HepG2 (cell line): ENCODE measurements at regions not wholly inside any gene's neighbourhood (a gene's known extent, or its start where the extent isn't known, plus 50 kb on each side); places are given as distances from the start of the nearest gene placed in this dataset.
"Not testable (repeated sequence)": the region's sequence is repeated elsewhere in the genome, so short reads cannot be mapped to it uniquely, and the experiment has no call there.

Source experiments
- ATAC-seq: fragments of 200-7000 bp; cut with Tn5 transposase; 3 replicates; pipeline ENCODE4 v1.9.1; 2020; ENCODE audit warnings: mild to moderate bottlenecking, moderate library complexity
- BruUV-seq: library from RNA; stranded (reverse); fragments of 400-500 nt; replicated peaks from 2 replicates; lab custom pipeline; 2021; lab: Mats Ljungman, UMichigan
- CTCF ChIA-PET: fragments of 300-600 bp; formaldehyde crosslinking; extraction: SDS; loops from one replicate; lab custom pipeline; 2021; ENCODE audit warnings: low total read pairs, inconsistent platforms, low intra/inter-chr PET ratio; lab: Yijun Ruan, JAX
- POLR2A ChIA-PET: fragments of 350-600 bp; sonication (Branson Sonifier 250); formaldehyde crosslinking; loops from one replicate; lab custom pipeline; 2020; ENCODE audit warnings: antibody characterized with exemption, inconsistent platforms; lab: Yijun Ruan, JAX
- DNase-seq: peaks from one replicate; pipeline ENCODE4 v3.0.0-alpha.2; 2015; ENCODE audit warnings: low spot score
- FAIRE-seq: peaks from 3 replicates; lab custom pipeline; 2011; peaks lifted over from hg19 to GRCh38; lab: Jason Lieb, UNC
- H2AFZ ChIP-seq: one replicate; pipeline ENCODE4 v1.6.1; 2011; ENCODE audit warnings: low read length, inconsistent platforms
- H3K27ac ChIP-seq: fragments of 300-600 bp; 3 replicates; pipeline ENCODE4 v1.8.0; 2011; ENCODE audit warnings: mixed run types, mild to moderate bottlenecking, mixed read lengths, low read length, inconsistent platforms; ENCODE audit not compliant: insufficient read depth; ENCODE audit errors: extremely low read length
- H3K27me3 ChIP-seq, 2 experiments: fragments of 200-600 bp in 1 of 2; 2 replicates in 1 of 2; 3 replicates in 1 of 2; pipeline versions ENCODE4 v1.6.0 to v1.8.0; 2011; ENCODE audit warnings: low read length in 2 of 2, mild to moderate bottlenecking in 2 of 2, moderate library complexity in 2 of 2, inconsistent platforms in 1 of 2; ENCODE audit not compliant: insufficient read depth in 2 of 2, control insufficient read depth in 1 of 2
- H3K36me3 ChIP-seq, 2 experiments: fragments of 200-600 bp in 1 of 2; replicated peaks in 1 of 2; 2 replicates in 1 of 2; 3 replicates in 1 of 2; pipeline versions ENCODE4 v1.5.1 to v1.8.0; 2011; ENCODE audit warnings: low read length in 2 of 2, inconsistent platforms in 1 of 2; ENCODE audit not compliant: insufficient read depth in 2 of 2, control insufficient read depth in 1 of 2
- H3K4me1 ChIP-seq: 2 replicates; pipeline ENCODE4 v1.5.1; 2012; ENCODE audit warnings: low read length, inconsistent platforms; ENCODE audit not compliant: insufficient read depth
- H3K4me2 ChIP-seq: 2 replicates; pipeline ENCODE4 v1.6.0; 2011; ENCODE audit warnings: low read depth, low read length, inconsistent platforms
- H3K4me3 ChIP-seq, 3 experiments: fragments of 200-600 bp in 1 of 3; sonication (generic), shearing (Covaris generic) in 1 of 3; replicated peaks in 1 of 3; 2 replicates each; pipeline ENCODE4 v1.5.1; 2011 to 2016; ENCODE audit warnings: low read length in 3 of 3, inconsistent platforms in 2 of 3, low read depth in 2 of 3, mild to moderate bottlenecking in 2 of 3, control low read depth in 1 of 3, mixed read lengths in 1 of 3; ENCODE audit not compliant: insufficient read depth in 1 of 3
- H3K79me2 ChIP-seq: one replicate; pipeline ENCODE4 v1.6.1; 2011; ENCODE audit warnings: low read length, inconsistent platforms; ENCODE audit not compliant: insufficient read depth
- H3K9ac ChIP-seq: 2 replicates; pipeline ENCODE4 v1.6.0; 2011; ENCODE audit warnings: mild to moderate bottlenecking, low read depth, low read length, inconsistent platforms; ENCODE audit not compliant: insufficient read depth
- H3K9me3 ChIP-seq: 2 replicates; pipeline ENCODE4 v1.5.1; 2012; ENCODE audit warnings: mild to moderate bottlenecking, low read length
- H4K20me1 ChIP-seq: 2 replicates; pipeline ENCODE4 v1.6.0; 2011; ENCODE audit warnings: inconsistent platforms, mild to moderate bottlenecking, low read length, moderate library complexity; ENCODE audit not compliant: insufficient read depth
- WGBS: methylation state at CpG from one replicate; pipeline ENCODE4 v1.1.6; 2017; ENCODE audit warnings: low lambda C conversion rate; 5-methylcytosine and 5-hydroxymethylcytosine counted together
- in situ Hi-C: cut with HindIII; loops from 2 replicates; pipeline ENCODE4 v1.10.0; 2017; ENCODE audit warnings: low pct_unique_long_range_greater_than_20kb; ENCODE audit not compliant: extremely low pct_ligation_motif_present
- intact Hi-C: fragments of 100-400 bp; cut with micrococcal nuclease; formaldehyde crosslinking; loops from one replicate; pipeline ENCODE4 v1.10.0; 2022; ENCODE audit not compliant: unreplicated experiment

GRCh38 chrX:63145526-63145925 lies 205.6 kb downstream of the SPIN4 start:
- H3K9me3 ChIP-seq, H3K4me3 ChIP-seq, H3K27ac ChIP-seq, H3K4me1 ChIP-seq, H3K9ac ChIP-seq, H4K20me1 ChIP-seq, intact Hi-C loops, H3K4me2 ChIP-seq, BruUV-seq, CTCF ChIA-PET, H3K36me3 ChIP-seq, H2AFZ ChIP-seq, H3K27me3 ChIP-seq, in situ Hi-C loops, H3K79me2 ChIP-seq, POLR2A ChIA-PET, DNase-seq: not testable (repeated sequence)
- WGBS = no CpG with 5 or more reads among the region's 10 CpGs
- ATAC-seq (peak; percentile 31; the same call in 2 of the 3 replicates), FAIRE-seq (peak; percentile 71)

GRCh38 chrX:63142588-63142987 lies 208.5 kb downstream of the SPIN4 start:
- H2AFZ ChIP-seq, H3K27me3 ChIP-seq, POLR2A ChIA-PET, in situ Hi-C loops, CTCF ChIA-PET, H3K4me1 ChIP-seq, intact Hi-C loops, H3K36me3 ChIP-seq, H3K4me2 ChIP-seq, H3K4me3 ChIP-seq, FAIRE-seq, ATAC-seq, H3K79me2 ChIP-seq, BruUV-seq, H3K9me3 ChIP-seq, DNase-seq, H4K20me1 ChIP-seq, H3K27ac ChIP-seq, H3K9ac ChIP-seq: not testable (repeated sequence)
- no CpG with 5 or more reads among the region's 2 CpGs for WGBS

- in situ Hi-C loops, H3K4me2 ChIP-seq, DNase-seq, BruUV-seq, ATAC-seq, POLR2A ChIA-PET, H3K9me3 ChIP-seq, H3K36me3 ChIP-seq, H3K27me3 ChIP-seq, H3K27ac ChIP-seq, H3K79me2 ChIP-seq, intact Hi-C loops, H4K20me1 ChIP-seq, H3K4me3 ChIP-seq, H2AFZ ChIP-seq, CTCF ChIA-PET, H3K4me1 ChIP-seq, FAIRE-seq, H3K9ac ChIP-seq: not testable (repeated sequence)
- WGBS = no CpG with 5 or more reads among the region's 2 CpGs
These were observed 215.3 kb downstream of the SPIN4 start for GRCh38 chrX:63135859-63136258.
